ENCODE measurements at regions not wholly inside any gene's neighbourhood (a gene's known extent, or its start where the extent isn't known, plus 50 kb on each side); places are given as distances from the start of the nearest gene placed in this dataset.

DNA sequence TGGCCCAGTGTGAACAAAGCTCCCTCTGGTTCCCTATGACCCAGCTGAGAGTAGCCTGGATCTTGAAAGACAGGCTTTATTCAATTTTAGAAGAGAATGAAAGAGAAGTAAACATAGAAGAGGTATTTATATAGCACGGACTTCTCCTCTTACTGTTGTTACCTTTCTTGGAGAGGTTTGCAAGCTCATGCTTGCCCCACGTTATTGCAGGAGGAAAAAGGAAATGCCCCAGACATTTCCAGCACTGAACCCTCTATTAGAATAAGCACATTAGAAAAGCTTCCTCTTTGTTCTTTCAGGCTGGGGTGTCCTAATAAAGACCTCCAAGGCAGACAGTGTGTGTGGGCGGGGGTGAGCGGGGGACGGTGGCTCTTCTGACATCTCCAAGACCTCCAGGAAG lies 98.7 kb upstream of the AGBL1 start:
- TF ChIP-seq POLR2A (IDR thresholded peaks at IDR 0.05; ENCODE audit: low read length) = no peak
- no peak for TF ChIP-seq GATA1 (IDR thresholded peaks at IDR 0.05; ENCODE audit: low read depth, low read length)

All from erythroblast (primary cell).